ENCODE measurements at regions not wholly inside any gene's neighbourhood (a gene's known extent, or its start where the extent isn't known, plus 50 kb on each side); places are given as distances from the start of the nearest gene placed in this dataset.

GRCh38 chr7:63876707-63877322, 121.8 kb upstream of the ZNF722 start:
- RAD21 ChIA-PET (ENCODE audit: low non-redundant PET in 1 of 2, low total read pairs in 2 of 2, uncharacterized antibody in 2 of 2, unreplicated experiment in 2 of 2) = no interaction called here
- no peak for TF ChIP-seq SIN3A (IDR thresholded peaks at IDR 0.05; ENCODE audit: low read depth)
- no peak for TF ChIP-seq EZH2phosphoT487 (IDR thresholded peaks at IDR 0.05; ENCODE audit: borderline replicate concordance)
- TF ChIP-seq POLR2AphosphoS5 (IDR thresholded peaks at IDR 0.05; ENCODE audit: low read depth, low read length) = no peak
- TF ChIP-seq ZFX (IDR thresholded peaks at IDR 0.05) = no peak
- TF ChIP-seq ZNF274 (IDR thresholded peaks at IDR 0.05; ENCODE audit: low read depth, low read length) = peak; percentile 94
- no peak for TF ChIP-seq SRF (IDR thresholded peaks at IDR 0.05; ENCODE audit: low read depth)
- TF ChIP-seq ZBTB33 (IDR thresholded peaks at IDR 0.05; ENCODE audit: extremely low read depth, insufficient replicate concordance, low read length) = no peak
- no peak for TF ChIP-seq SP1 (IDR thresholded peaks at IDR 0.05; ENCODE audit: low read depth)
- TF ChIP-seq JUND (IDR thresholded peaks at IDR 0.05) = no peak
- Histone ChIP-seq H3K36me3 (ENCODE audit: control insufficient read depth in 1 of 2, insufficient read depth in 2 of 2, low read length in 2 of 2) (no peaks in the 10 kb centered on the region), H4K20me1 (ENCODE audit: insufficient read depth) (no peaks in the 10 kb centered on the region), H3K9ac (ENCODE audit: low read length) (no peak overlapping the region), H3K9me3 (ENCODE audit: control insufficient read depth in 1 of 2, insufficient read depth in 1 of 2, low read depth in 1 of 2, low read length in 2 of 2) (peaks cover 11 to 29% of the 10 kb centered on the region in 2 experiments; a peak in 3 of 4 replicates), H3K4me1 (ENCODE audit: control insufficient read depth in 1 of 2, insufficient read depth in 2 of 2, low read length in 2 of 2) (no peaks in the 10 kb centered on the region), H2AFZ (ENCODE audit: low read depth, low read length, poor library complexity, severe bottlenecking) (no peak overlapping the region), H3K27ac (ENCODE audit: low read depth, low read length) (no peak overlapping the region), H3K27me3 (ENCODE audit: insufficient read depth, low read length) (no peaks in the 10 kb centered on the region), H3K9me2 (ENCODE audit: insufficient read depth) (no peaks in the 10 kb centered on the region), H3K4me2 (ENCODE audit: low read length) (no peak overlapping the region), H3K79me2 (ENCODE audit: insufficient read depth, low read length) (no peaks in the 10 kb centered on the region), H3K4me3 (replicated peaks in 1 of 2; ENCODE audit: low read depth in 1 of 2, low read length in 2 of 2) (no peak overlapping the region)
- no TSS peak for BruUV-seq (replicated peaks)
- intact Hi-C loops (cut with micrococcal nuclease) = loop anchor here (10.0 kb wide), 1 partner anchor 198 kb away; no protein-coding TSS in a partner anchor
- CTCF ChIA-PET = no interaction called here
- ATAC-seq (no peak), DNase-seq (ENCODE audit: low read depth, low spot score) (no peak)
- POLR2A ChIA-PET = no interaction called here

Data from HCT116 (cell line).